B cell (primary cell): ENCODE measurements at regions not wholly inside any gene's neighbourhood (a gene's known extent, or its start where the extent isn't known, plus 50 kb on each side); places are given as distances from the start of the nearest gene placed in this dataset.

Source experiments
- ATAC-seq: fragments of 200-7000 bp; cut with Tn5 transposase; one replicate; pipeline ENCODE4 v1.10.0; 2021; ENCODE audit warnings: low read depth, mild to moderate bottlenecking, moderate number of reproducible peaks, moderate library complexity
- CTCF ChIA-PET: fragments of 350-600 bp; sonication (Branson Sonifier 250); formaldehyde crosslinking; loops from one replicate; lab custom pipeline; 2021; ENCODE audit warnings: antibody characterized with exemption, inconsistent platforms; lab: Charles Lee
- POLR2A ChIA-PET: fragments of 350-600 bp; sonication (Branson Sonifier 250); formaldehyde crosslinking; loops from one replicate; lab custom pipeline; 2021; ENCODE audit warnings: antibody characterized with exemption; lab: Charles Lee
- DNase-seq: peaks from one replicate; pipeline ENCODE4 v3.0.0; 2013
- H2AFZ ChIP-seq: 2 replicates; pipeline ENCODE4 v1.6.1; 2012; ENCODE audit warnings: mild to moderate bottlenecking, low read depth, low read length; ENCODE audit not compliant: insufficient read depth, poor library complexity, severe bottlenecking
- H3K27ac ChIP-seq, 2 donors: 1 replicate in 1 of 2; 2 replicates in 1 of 2; pipeline ENCODE4 v1.5.1; 2012 to 2013; ENCODE audit warnings: low read length in 2 of 2, mild to moderate bottlenecking in 2 of 2, moderate library complexity in 1 of 2
- H3K27me3 ChIP-seq, 4 experiments: fragments of 200-600 bp in 1 of 4; sonication (generic) in 1 of 4; replicated peaks in 1 of 4; 1 replicate in 2 of 4; 2 replicates in 2 of 4; pipeline versions ENCODE4 v1.6.1 to v1.7.0; 2013 to 2016; ENCODE audit warnings: low read length in 3 of 4, mild to moderate bottlenecking in 2 of 4, mixed read lengths in 1 of 4, moderate library complexity in 1 of 4; ENCODE audit not compliant: insufficient read depth in 4 of 4, control insufficient read depth in 3 of 4; ENCODE audit errors: control extremely low read depth in 1 of 4
- H3K36me3 ChIP-seq, 2 experiments: replicated peaks in 1 of 2; 1 replicate in 1 of 2; 2 replicates in 1 of 2; pipeline versions ENCODE4 v1.6.1 to v1.7.1; 2013; ENCODE audit warnings: low read length in 1 of 2; ENCODE audit not compliant: insufficient read depth in 2 of 2, control insufficient read depth in 1 of 2; ENCODE audit errors: control extremely low read depth in 1 of 2, extremely low read depth in 1 of 2
- H3K4me1 ChIP-seq, 2 donors: fragments of 200-600 bp in 1 of 2; sonication (generic) in 1 of 2; 1 replicate in 1 of 2; 2 replicates in 1 of 2; pipeline versions ENCODE4 v1.5.1 to v1.6.1; 2013 to 2017; ENCODE audit warnings: low read length in 2 of 2; ENCODE audit not compliant: control insufficient read depth in 2 of 2, insufficient read depth in 2 of 2
- H3K4me2 ChIP-seq: replicated peaks from 2 replicates; pipeline ENCODE3; 2012; ENCODE audit warnings: mild to moderate bottlenecking, low read depth, low read length; ENCODE audit not compliant: poor library complexity, severe bottlenecking
- H3K4me3 ChIP-seq, 5 experiments: fragments of 200-600 bp in 1 of 5; sonication (generic) in 1 of 5; 1 replicate in 3 of 5; 2 replicates in 2 of 5; pipeline versions ENCODE4 v1.5.1 to v1.7.0; 2011 to 2016; ENCODE audit warnings: low read length in 4 of 5, mild to moderate bottlenecking in 4 of 5, low read depth in 2 of 5, control low read depth in 1 of 5, moderate library complexity in 1 of 5; ENCODE audit not compliant: insufficient read depth in 1 of 5; ENCODE audit errors: control extremely low read depth in 1 of 5, extremely low read depth in 1 of 5
- H3K79me2 ChIP-seq: fragments of 200-600 bp; sonication (generic); one replicate; pipeline ENCODE4 v1.6.0; 2016; ENCODE audit warnings: low read length; ENCODE audit not compliant: control insufficient read depth, insufficient read depth
- H3K9ac ChIP-seq: fragments of 200-600 bp; sonication (generic); 2 replicates; pipeline ENCODE4 v1.6.1; 2017; ENCODE audit warnings: mild to moderate bottlenecking, low read length, moderate library complexity
- H3K9me3 ChIP-seq, 3 donors: one replicate each; pipeline versions ENCODE4 v1.6.1 to v1.7.1; 2013; ENCODE audit warnings: low read length in 2 of 3; ENCODE audit not compliant: control insufficient read depth in 2 of 3, insufficient read depth in 1 of 3; ENCODE audit errors: control extremely low read depth in 1 of 3
- H4K20me1 ChIP-seq: 2 replicates; pipeline ENCODE4 v1.6.0; 2012; ENCODE audit warnings: mild to moderate bottlenecking, low read length; ENCODE audit not compliant: insufficient read depth, control insufficient read depth, poor library complexity, severe bottlenecking
- H3K27ac Mint-ChIP-seq: one replicate; pipeline ENCODE4 v1.8.0; 2021; ENCODE audit warnings: mixed read lengths
- H3K27me3 Mint-ChIP-seq: one replicate; pipeline ENCODE4 v1.8.0; 2021; ENCODE audit warnings: mixed read lengths
- H3K4me1 Mint-ChIP-seq: one replicate; pipeline ENCODE4 v1.8.0; 2021; ENCODE audit warnings: mixed read lengths
- H3K4me3 Mint-ChIP-seq: one replicate; pipeline ENCODE4 v1.8.0; 2021; ENCODE audit warnings: mixed read lengths
- H3K9me3 Mint-ChIP-seq: one replicate; pipeline ENCODE4 v1.8.0; 2022; ENCODE audit warnings: mixed read lengths; ENCODE audit not compliant: insufficient read depth
- EZH2 ChIP-seq: IDR thresholded peaks from 2 replicates; pipeline ENCODE4 v1.6.1; 2012; ENCODE audit warnings: borderline replicate concordance, low read depth, mild to moderate bottlenecking, moderate library complexity, low read length; ENCODE audit not compliant: insufficient read depth, poor library complexity, severe bottlenecking
- WGBS: methylation state at CpG from one replicate; pipeline ENCODE4 v1.1.5; 2013; ENCODE audit warnings: missing lambda C conversion rate; ENCODE audit not compliant: insufficient coverage; 5-methylcytosine and 5-hydroxymethylcytosine counted together
- intact Hi-C: fragments of 100-400 bp; cut with micrococcal nuclease; formaldehyde crosslinking; loops from one replicate; pipeline ENCODE4 v1.10.0; 2022
- TF ChIP-seq, protein P1 (sequence below): fragments of 200-600 bp; IDR thresholded peaks from one replicate; pipeline ENCODE4 v1.8.0; 2022; ENCODE audit warnings: antibody characterized with exemption, mild to moderate bottlenecking

DNA sequence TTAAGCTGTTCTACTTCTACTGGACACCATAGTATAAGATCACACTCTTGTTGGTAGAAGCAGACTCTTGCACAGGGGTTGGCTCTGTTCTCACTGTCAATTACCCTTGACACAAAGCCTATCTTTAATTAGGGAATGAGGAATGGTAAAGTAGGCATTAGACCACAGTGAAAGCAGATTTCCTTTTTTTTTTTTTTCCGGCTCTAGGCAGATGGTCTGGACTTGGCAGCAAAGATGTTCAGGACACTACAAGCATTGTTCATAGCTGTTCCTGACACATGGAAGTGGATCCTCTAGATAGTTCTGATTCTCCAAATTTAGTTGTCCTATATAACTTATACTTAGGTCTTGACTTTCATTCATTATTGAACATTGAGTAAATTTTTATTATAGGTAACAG lies 672.2 kb upstream of the CELF4 start:
- H4K20me1 ChIP-seq: no peaks in the 10 kb centered on the region
- no peak overlapping the region for H3K4me3 Mint-ChIP-seq
- DNase-seq: no peak
- H3K9me3 Mint-ChIP-seq: peaks cover 2% of the 10 kb centered on the region
- no peaks in the 10 kb centered on the region for H3K4me1 Mint-ChIP-seq
- H3K4me2 ChIP-seq: no peak overlapping the region
- intact Hi-C loops: no loop called here
- H3K79me2 ChIP-seq: no peaks in the 10 kb centered on the region
- TF ChIP-seq, protein P1, sequence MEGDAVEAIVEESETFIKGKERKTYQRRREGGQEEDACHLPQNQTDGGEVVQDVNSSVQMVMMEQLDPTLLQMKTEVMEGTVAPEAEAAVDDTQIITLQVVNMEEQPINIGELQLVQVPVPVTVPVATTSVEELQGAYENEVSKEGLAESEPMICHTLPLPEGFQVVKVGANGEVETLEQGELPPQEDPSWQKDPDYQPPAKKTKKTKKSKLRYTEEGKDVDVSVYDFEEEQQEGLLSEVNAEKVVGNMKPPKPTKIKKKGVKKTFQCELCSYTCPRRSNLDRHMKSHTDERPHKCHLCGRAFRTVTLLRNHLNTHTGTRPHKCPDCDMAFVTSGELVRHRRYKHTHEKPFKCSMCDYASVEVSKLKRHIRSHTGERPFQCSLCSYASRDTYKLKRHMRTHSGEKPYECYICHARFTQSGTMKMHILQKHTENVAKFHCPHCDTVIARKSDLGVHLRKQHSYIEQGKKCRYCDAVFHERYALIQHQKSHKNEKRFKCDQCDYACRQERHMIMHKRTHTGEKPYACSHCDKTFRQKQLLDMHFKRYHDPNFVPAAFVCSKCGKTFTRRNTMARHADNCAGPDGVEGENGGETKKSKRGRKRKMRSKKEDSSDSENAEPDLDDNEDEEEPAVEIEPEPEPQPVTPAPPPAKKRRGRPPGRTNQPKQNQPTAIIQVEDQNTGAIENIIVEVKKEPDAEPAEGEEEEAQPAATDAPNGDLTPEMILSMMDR: no peak
- no peak for TF ChIP-seq EZH2
- H3K27me3 ChIP-seq: no peaks in the 10 kb centered on the region
- no peak overlapping the region for H3K27ac Mint-ChIP-seq
- no peak overlapping the region for H3K4me3 ChIP-seq
- no peak overlapping the region for H3K27ac ChIP-seq
- H3K9me3 ChIP-seq: peaks cover 0 to 2% (median 1%) of the 10 kb centered on the region in 3 donors
- no peak for ATAC-seq
- no peak overlapping the region for H3K9ac ChIP-seq
- H3K4me1 ChIP-seq: no peaks in the 10 kb centered on the region
- ChIA-PET POLR2A (no interaction called here), CTCF (no interaction called here)
- no CpG with 5 or more reads among the region's 1 CpG for whole genome bisulfite sequencing
- H3K36me3 ChIP-seq: no peaks in the 10 kb centered on the region
- no peaks in the 10 kb centered on the region for H3K27me3 Mint-ChIP-seq
- H2AFZ ChIP-seq: no peak overlapping the region

DNA sequence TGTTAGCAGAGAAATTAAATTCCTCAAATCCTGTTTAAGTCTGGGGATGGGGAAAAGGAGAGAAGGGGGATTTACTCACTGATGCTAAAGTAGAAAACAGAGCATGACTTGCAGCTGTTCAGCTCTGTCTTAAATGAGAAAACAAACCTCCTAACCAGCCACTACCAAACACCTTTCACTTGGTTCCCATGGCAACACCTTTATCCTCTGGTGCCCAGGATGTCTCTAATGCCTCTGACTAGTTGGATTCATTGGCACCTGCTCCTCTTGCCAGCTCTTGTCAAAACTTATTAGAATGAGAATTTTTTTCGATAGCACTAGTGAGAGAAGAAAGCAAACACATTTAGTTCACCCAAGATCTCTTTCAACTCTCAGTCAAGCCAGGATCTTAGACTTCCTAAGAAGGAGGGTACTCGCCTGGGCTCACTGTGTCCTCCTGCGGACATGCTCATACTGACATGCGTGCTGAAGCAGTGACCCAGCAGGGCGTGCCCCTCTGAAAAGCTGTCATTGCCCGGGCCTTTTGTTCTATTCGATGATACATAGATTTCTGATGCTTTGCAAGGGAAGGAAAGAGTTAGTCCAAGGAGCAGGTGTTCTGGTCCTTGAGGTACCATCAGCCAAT lies 656.0 kb upstream of the CELF4 start:
- intact Hi-C loops: no loop called here
- Mint-ChIP-seq H3K4me1 (no peaks in the 10 kb centered on the region), H3K9me3 (peaks cover 3% of the 10 kb centered on the region), H3K27ac (no peak overlapping the region), H3K27me3 (no peaks in the 10 kb centered on the region), H3K4me3 (no peak overlapping the region)
- TF ChIP-seq, protein P1: no peak
- no peak for TF ChIP-seq EZH2
- DNase-seq (no peak), ATAC-seq (no peak)
- H3K36me3 ChIP-seq: no peaks in the 10 kb centered on the region
- H4K20me1 ChIP-seq: no peaks in the 10 kb centered on the region
- no peak overlapping the region for H3K27ac ChIP-seq
- H3K27me3 ChIP-seq: no peaks in the 10 kb centered on the region
- no peak overlapping the region for H3K9ac ChIP-seq
- POLR2A ChIA-PET: no interaction called here
- no peak overlapping the region for H2AFZ ChIP-seq
- H3K4me2 ChIP-seq: no peak overlapping the region
- no peaks in the 10 kb centered on the region for H3K4me1 ChIP-seq
- no peak overlapping the region for H3K4me3 ChIP-seq
- CTCF ChIA-PET: no interaction called here
- no peaks in the 10 kb centered on the region for H3K79me2 ChIP-seq
- H3K9me3 ChIP-seq: peaks cover 0 to 3% (median 0%) of the 10 kb centered on the region in 3 donors
- 90% methylated on average over 6 of the region's 7 CpGs for whole genome bisulfite sequencing
